GM23338 (cell line): ENCODE measurements at regions not wholly inside any gene's neighbourhood (a gene's known extent, or its start where the extent isn't known, plus 50 kb on each side); places are given as distances from the start of the nearest gene placed in this dataset.

ENCODE experiments used
- ATAC-seq: fragments of 200-7000 bp; cut with Tn5 transposase; 3 replicates; pipeline ENCODE4 v1.9.1; 2020
- DNase-seq: peaks from one replicate; pipeline ENCODE4 v3.0.0-alpha.2; 2015; ENCODE audit warnings: low spot score
- H2AFZ ChIP-seq: fragments of 200-600 bp; sonication (generic); 2 replicates; pipeline ENCODE4 v1.8.0; 2016; ENCODE audit warnings: antibody characterized with exemption, mild to moderate bottlenecking, moderate library complexity
- H3F3A ChIP-seq: fragments of 200-600 bp; sonication (generic); replicated peaks from 2 replicates; pipeline ENCODE4 v1.8.0; 2017; ENCODE audit warnings: antibody characterized with exemption, mixed run types, low read depth
- H3K27ac ChIP-seq: fragments of 200-600 bp; sonication (generic); 2 replicates; pipeline ENCODE4 v1.6.1; 2016; ENCODE audit warnings: low read depth
- H3K27me3 ChIP-seq: fragments of 200-600 bp; sonication (generic); 2 replicates; pipeline ENCODE4 v1.8.0; 2016; ENCODE audit warnings: mild to moderate bottlenecking, mixed run types, moderate library complexity; ENCODE audit not compliant: insufficient read depth
- H3K36me3 ChIP-seq: fragments of 200-600 bp; sonication (generic); 2 replicates; pipeline ENCODE4 v1.8.0; 2016; ENCODE audit warnings: mild to moderate bottlenecking; ENCODE audit not compliant: insufficient read depth
- H3K4me1 ChIP-seq: fragments of 200-600 bp; sonication (generic); 2 replicates; pipeline ENCODE4 v1.8.0; 2016; ENCODE audit warnings: mild to moderate bottlenecking, moderate library complexity; ENCODE audit not compliant: insufficient read depth
- H3K4me2 ChIP-seq: fragments of 200-600 bp; sonication (generic); 2 replicates; pipeline ENCODE4 v1.7.1; 2017; ENCODE audit warnings: mixed run types
- H3K4me3 ChIP-seq: fragments of 200-600 bp; sonication (generic); 2 replicates; pipeline ENCODE4 v1.6.1; 2016; ENCODE audit warnings: mixed run types
- H3K79me2 ChIP-seq: fragments of 200-600 bp; sonication (generic); replicated peaks from 2 replicates; pipeline ENCODE4 v1.8.0; 2017; ENCODE audit warnings: mild to moderate bottlenecking; ENCODE audit not compliant: insufficient read depth
- H3K9me2 ChIP-seq: fragments of 200-600 bp; sonication (generic); 2 replicates; pipeline ENCODE4 v1.8.0; 2017; ENCODE audit not compliant: insufficient read depth
- H4K20me1 ChIP-seq: fragments of 200-600 bp; sonication (generic); replicated peaks from 2 replicates; pipeline ENCODE4 v1.8.0; 2017; ENCODE audit warnings: mild to moderate bottlenecking; ENCODE audit not compliant: insufficient read depth
- H3K27ac Mint-ChIP-seq: 2 replicates; pipeline ENCODE4 v1.8.0; 2020; ENCODE audit warnings: inconsistent platforms, mild to moderate bottlenecking, moderate library complexity, mixed read lengths
- H3K27me3 Mint-ChIP-seq: 3 replicates; pipeline ENCODE4 v1.8.0; 2022; ENCODE audit warnings: low read depth, mild to moderate bottlenecking, moderate library complexity, mixed read lengths, inconsistent platforms; ENCODE audit not compliant: insufficient read depth, poor library complexity
- H3K36me3 Mint-ChIP-seq: 3 replicates; pipeline ENCODE4 v1.8.0; 2021; ENCODE audit warnings: low read depth, mild to moderate bottlenecking, inconsistent platforms, moderate library complexity, mixed read lengths
- H3K4me1 Mint-ChIP-seq: 3 replicates; pipeline ENCODE4 v1.8.0; 2020; ENCODE audit warnings: mild to moderate bottlenecking, inconsistent platforms, mixed read lengths
- H3K4me3 Mint-ChIP-seq: 3 replicates; pipeline ENCODE4 v1.8.0; 2021; ENCODE audit warnings: moderate library complexity, mild to moderate bottlenecking, inconsistent platforms, mixed read lengths
- H3K9me3 Mint-ChIP-seq: 3 replicates; pipeline ENCODE4 v1.8.0; 2020; ENCODE audit warnings: moderate library complexity, mild to moderate bottlenecking, inconsistent platforms, mixed read lengths
- CREB1 ChIP-seq: fragments of 250-450 bp; sonication (Bioruptor Pico); IDR thresholded peaks from 2 replicates; pipeline ENCODE4 v1.5.0; 2020; ENCODE audit warnings: low read depth, mild to moderate bottlenecking, moderate library complexity
- EZH2 ChIP-seq: fragments of 200-600 bp; sonication (generic); IDR thresholded peaks from one replicate; pipeline ENCODE4 v1.8.0; 2017; ENCODE audit warnings: antibody characterized with exemption, mild to moderate bottlenecking, low read depth; ENCODE audit not compliant: unreplicated experiment
- EZH2phosphoT487 ChIP-seq: fragments of 200-600 bp; sonication (generic); IDR thresholded peaks from one replicate; pipeline ENCODE4 v1.8.1; 2018; ENCODE audit warnings: antibody characterized with exemption; ENCODE audit not compliant: unreplicated experiment
- JUNB ChIP-seq: IDR thresholded peaks from one replicate; pipeline ENCODE4 v1.6.1; 2016; ENCODE audit warnings: antibody characterized with exemption; ENCODE audit not compliant: unreplicated experiment
- NANOG ChIP-seq: IDR thresholded peaks from 2 replicates; pipeline ENCODE4 v1.6.1; 2016; ENCODE audit warnings: antibody characterized with exemption, borderline replicate concordance
- POLR2AphosphoS5 ChIP-seq: IDR thresholded peaks from 2 replicates; pipeline ENCODE4 v1.6.1; 2016; ENCODE audit warnings: antibody characterized with exemption, low read depth
- REST ChIP-seq: IDR thresholded peaks from one replicate; pipeline ENCODE4 v1.6.1; 2018; ENCODE audit warnings: antibody characterized with exemption; ENCODE audit not compliant: unreplicated experiment
- STAT1 ChIP-seq: IDR thresholded peaks from one replicate; pipeline ENCODE4 v1.6.1; 2016; ENCODE audit warnings: antibody characterized with exemption; ENCODE audit not compliant: unreplicated experiment
- ZNF114 ChIP-seq: fragments of 250-450 bp; sonication (Bioruptor Pico); IDR thresholded peaks from 2 replicates; pipeline ENCODE4 v1.5.0; 2020; ENCODE audit warnings: mild to moderate bottlenecking, moderate library complexity
- ZNF331 ChIP-seq: fragments of 250-450 bp; sonication (Bioruptor Pico); IDR thresholded peaks from 2 replicates; pipeline ENCODE4 v1.5.0; 2020; ENCODE audit warnings: low read depth, mild to moderate bottlenecking, moderate library complexity
- TF ChIP-seq, protein P1 (sequence below): fragments of 250-450 bp; sonication (Bioruptor Pico); IDR thresholded peaks from 2 replicates; pipeline ENCODE4 v1.5.0; 2020; ENCODE audit warnings: mild to moderate bottlenecking, moderate library complexity
- TF ChIP-seq, protein P2 (sequence below): IDR thresholded peaks from 2 replicates; pipeline ENCODE4 v1.6.1; 2016; ENCODE audit warnings: antibody characterized with exemption
- TF ChIP-seq, protein P3 (sequence below), 2 experiments: fragments of 200-600 bp in 1 of 2; sonication (generic) in 1 of 2; conservative IDR thresholded peaks; 2 replicates each; pipeline versions ENCODE4 v1.5.1 to v1.6.1; 2016 to 2017; ENCODE audit warnings: antibody characterized with exemption in 2 of 2, low read depth in 2 of 2, mild to moderate bottlenecking in 2 of 2, moderate library complexity in 1 of 2

- Histone ChIP-seq H3K36me3 (no peaks in the 10 kb centered on the region), H3K79me2 (no peaks in the 10 kb centered on the region), H2AFZ (no peak overlapping the region), H3K4me1 (no peaks in the 10 kb centered on the region), H3K4me3 (no peak overlapping the region), H3K27me3 (no peaks in the 10 kb centered on the region), H3K27ac (no peak overlapping the region), H3F3A (no peaks in the 10 kb centered on the region), H4K20me1 (no peaks in the 10 kb centered on the region), H3K4me2 (no peak overlapping the region), H3K9me2 (no peaks in the 10 kb centered on the region)
- Mint-ChIP-seq H3K27me3 (peaks cover 1% of the 10 kb centered on the region), H3K4me3 (no peak overlapping the region), H3K4me1 (no peaks in the 10 kb centered on the region), H3K27ac (no peak overlapping the region), H3K9me3 (no peaks in the 10 kb centered on the region), H3K36me3 (no peaks in the 10 kb centered on the region)
- DNase-seq: no peak
- TF ChIP-seq ZNF331 (CRISPR knock-in tag) (no peak), EZH2phosphoT487 (no peak), CREB1 (no peak), NANOG (no peak), STAT1 (no peak), ZNF114 (CRISPR knock-in tag) (no peak), JUNB (no peak), EZH2 (no peak), REST (no peak), POLR2AphosphoS5 (no peak)
- TF ChIP-seq, protein P1, sequence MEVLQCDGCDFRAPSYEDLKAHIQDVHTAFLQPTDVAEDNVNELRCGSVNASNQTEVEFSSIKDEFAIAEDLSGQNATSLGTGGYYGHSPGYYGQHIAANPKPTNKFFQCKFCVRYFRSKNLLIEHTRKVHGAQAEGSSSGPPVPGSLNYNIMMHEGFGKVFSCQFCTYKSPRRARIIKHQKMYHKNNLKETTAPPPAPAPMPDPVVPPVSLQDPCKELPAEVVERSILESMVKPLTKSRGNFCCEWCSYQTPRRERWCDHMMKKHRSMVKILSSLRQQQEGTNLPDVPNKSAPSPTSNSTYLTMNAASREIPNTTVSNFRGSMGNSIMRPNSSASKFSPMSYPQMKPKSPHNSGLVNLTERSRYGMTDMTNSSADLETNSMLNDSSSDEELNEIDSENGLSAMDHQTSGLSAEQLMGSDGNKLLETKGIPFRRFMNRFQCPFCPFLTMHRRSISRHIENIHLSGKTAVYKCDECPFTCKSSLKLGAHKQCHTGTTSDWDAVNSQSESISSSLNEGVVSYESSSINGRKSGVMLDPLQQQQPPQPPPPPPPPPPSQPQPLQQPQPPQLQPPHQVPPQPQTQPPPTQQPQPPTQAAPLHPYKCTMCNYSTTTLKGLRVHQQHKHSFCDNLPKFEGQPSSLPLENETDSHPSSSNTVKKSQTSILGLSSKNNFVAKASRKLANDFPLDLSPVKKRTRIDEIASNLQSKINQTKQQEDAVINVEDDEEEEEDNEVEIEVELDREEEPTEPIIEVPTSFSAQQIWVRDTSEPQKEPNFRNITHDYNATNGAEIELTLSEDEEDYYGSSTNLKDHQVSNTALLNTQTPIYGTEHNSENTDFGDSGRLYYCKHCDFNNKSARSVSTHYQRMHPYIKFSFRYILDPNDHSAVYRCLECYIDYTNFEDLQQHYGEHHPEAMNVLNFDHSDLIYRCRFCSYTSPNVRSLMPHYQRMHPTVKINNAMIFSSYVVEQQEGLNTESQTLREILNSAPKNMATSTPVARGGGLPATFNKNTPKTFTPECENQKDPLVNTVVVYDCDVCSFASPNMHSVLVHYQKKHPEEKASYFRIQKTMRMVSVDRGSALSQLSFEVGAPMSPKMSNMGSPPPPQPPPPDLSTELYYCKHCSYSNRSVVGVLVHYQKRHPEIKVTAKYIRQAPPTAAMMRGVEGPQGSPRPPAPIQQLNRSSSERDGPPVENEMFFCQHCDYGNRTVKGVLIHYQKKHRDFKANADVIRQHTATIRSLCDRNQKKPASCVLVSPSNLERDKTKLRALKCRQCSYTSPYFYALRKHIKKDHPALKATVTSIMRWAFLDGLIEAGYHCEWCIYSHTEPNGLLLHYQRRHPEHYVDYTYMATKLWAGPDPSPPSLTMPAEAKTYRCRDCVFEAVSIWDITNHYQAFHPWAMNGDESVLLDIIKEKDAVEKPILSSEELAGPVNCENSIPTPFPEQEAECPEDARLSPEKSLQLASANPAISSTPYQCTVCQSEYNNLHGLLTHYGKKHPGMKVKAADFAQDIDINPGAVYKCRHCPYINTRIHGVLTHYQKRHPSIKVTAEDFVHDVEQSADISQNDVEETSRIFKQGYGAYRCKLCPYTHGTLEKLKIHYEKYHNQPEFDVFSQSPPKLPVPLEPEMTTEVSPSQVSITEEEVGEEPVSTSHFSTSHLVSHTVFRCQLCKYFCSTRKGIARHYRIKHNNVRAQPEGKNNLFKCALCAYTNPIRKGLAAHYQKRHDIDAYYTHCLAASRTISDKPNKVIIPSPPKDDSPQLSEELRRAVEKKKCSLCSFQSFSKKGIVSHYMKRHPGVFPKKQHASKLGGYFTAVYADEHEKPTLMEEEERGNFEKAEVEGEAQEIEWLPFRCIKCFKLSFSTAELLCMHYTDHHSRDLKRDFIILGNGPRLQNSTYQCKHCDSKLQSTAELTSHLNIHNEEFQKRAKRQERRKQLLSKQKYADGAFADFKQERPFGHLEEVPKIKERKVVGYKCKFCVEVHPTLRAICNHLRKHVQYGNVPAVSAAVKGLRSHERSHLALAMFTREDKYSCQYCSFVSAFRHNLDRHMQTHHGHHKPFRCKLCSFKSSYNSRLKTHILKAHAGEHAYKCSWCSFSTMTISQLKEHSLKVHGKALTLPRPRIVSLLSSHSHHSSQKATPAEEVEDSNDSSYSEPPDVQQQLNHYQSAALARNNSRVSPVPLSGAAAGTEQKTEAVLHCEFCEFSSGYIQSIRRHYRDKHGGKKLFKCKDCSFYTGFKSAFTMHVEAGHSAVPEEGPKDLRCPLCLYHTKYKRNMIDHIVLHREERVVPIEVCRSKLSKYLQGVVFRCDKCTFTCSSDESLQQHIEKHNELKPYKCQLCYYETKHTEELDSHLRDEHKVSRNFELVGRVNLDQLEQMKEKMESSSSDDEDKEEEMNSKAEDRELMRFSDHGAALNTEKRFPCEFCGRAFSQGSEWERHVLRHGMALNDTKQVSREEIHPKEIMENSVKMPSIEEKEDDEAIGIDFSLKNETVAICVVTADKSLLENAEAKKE: no peak
- TF ChIP-seq, protein P2, sequence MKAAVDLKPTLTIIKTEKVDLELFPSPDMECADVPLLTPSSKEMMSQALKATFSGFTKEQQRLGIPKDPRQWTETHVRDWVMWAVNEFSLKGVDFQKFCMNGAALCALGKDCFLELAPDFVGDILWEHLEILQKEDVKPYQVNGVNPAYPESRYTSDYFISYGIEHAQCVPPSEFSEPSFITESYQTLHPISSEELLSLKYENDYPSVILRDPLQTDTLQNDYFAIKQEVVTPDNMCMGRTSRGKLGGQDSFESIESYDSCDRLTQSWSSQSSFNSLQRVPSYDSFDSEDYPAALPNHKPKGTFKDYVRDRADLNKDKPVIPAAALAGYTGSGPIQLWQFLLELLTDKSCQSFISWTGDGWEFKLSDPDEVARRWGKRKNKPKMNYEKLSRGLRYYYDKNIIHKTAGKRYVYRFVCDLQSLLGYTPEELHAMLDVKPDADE: no peak
- TF ChIP-seq, protein P3, sequence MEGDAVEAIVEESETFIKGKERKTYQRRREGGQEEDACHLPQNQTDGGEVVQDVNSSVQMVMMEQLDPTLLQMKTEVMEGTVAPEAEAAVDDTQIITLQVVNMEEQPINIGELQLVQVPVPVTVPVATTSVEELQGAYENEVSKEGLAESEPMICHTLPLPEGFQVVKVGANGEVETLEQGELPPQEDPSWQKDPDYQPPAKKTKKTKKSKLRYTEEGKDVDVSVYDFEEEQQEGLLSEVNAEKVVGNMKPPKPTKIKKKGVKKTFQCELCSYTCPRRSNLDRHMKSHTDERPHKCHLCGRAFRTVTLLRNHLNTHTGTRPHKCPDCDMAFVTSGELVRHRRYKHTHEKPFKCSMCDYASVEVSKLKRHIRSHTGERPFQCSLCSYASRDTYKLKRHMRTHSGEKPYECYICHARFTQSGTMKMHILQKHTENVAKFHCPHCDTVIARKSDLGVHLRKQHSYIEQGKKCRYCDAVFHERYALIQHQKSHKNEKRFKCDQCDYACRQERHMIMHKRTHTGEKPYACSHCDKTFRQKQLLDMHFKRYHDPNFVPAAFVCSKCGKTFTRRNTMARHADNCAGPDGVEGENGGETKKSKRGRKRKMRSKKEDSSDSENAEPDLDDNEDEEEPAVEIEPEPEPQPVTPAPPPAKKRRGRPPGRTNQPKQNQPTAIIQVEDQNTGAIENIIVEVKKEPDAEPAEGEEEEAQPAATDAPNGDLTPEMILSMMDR (conservative IDR thresholded peaks at IDR 0.05; ENCODE audit: low read depth in 2 of 2): no peak
- no peak for ATAC-seq
These were observed 312.3 kb downstream of the ZBBX start for GRCh38 chr3:167067787-167068161.
